Gastroesophageal sphincter (tissue), 4 donors: ENCODE measurements at regions not wholly inside any gene's neighbourhood (a gene's known extent, or its start where the extent isn't known, plus 50 kb on each side); places are given as distances from the start of the nearest gene placed in this dataset.

Source experiments
- ATAC-seq: fragments of 150-250 bp; one replicate; pipeline ENCODE4 v1.9.1; 2016; ENCODE audit warnings: mild to moderate bottlenecking, moderate library complexity
- H3K27ac ChIP-seq, 4 donors: fragments of 200-600 bp; sonication (generic) in 3 of 4; 1 replicate in 3 of 4; 2 replicates in 1 of 4; pipeline ENCODE4 v1.5.1; 2016 to 2019
- H3K27me3 ChIP-seq: fragments of 200-600 bp; sonication (generic); one replicate; pipeline ENCODE4 v1.5.1; 2019
- H3K36me3 ChIP-seq, 2 donors: fragments of 200-600 bp; sonication (generic); one replicate each; pipeline ENCODE4 v1.5.1; 2019; ENCODE audit warnings: control low read depth in 1 of 2
- H3K4me1 ChIP-seq, 3 donors: fragments of 200-600 bp; sonication (generic); 1 replicate in 2 of 3; 2 replicates in 1 of 3; pipeline ENCODE4 v1.5.1; 2016 to 2019; ENCODE audit warnings: control low read depth in 2 of 3
- H3K4me3 ChIP-seq, 2 donors: fragments of 200-600 bp; sonication (generic); one replicate each; pipeline ENCODE4 v1.5.1; 2019; ENCODE audit warnings: mild to moderate bottlenecking in 1 of 2, moderate library complexity in 1 of 2
- H3K9me3 ChIP-seq, 3 donors: fragments of 200-600 bp; sonication (generic); one replicate each; pipeline ENCODE4 v1.5.1; 2017 to 2019; ENCODE audit warnings: control low read depth in 2 of 3
- CTCF ChIP-seq, 4 experiments: fragments of 200-600 bp in 2 of 4; fragments of 450-650 bp in 2 of 4; sonication (generic) in 1 of 4; IDR thresholded peaks; one replicate each; pipeline ENCODE4 v1.5.1; 2017 to 2019; ENCODE audit warnings: antibody characterized with exemption in 4 of 4, mild to moderate bottlenecking in 2 of 4, moderate library complexity in 2 of 4
- EP300 ChIP-seq: sonication (generic); formaldehyde crosslinking; IDR thresholded peaks from one replicate; pipeline ENCODE4 v1.6.1; 2017; ENCODE audit warnings: antibody characterized with exemption, mild to moderate bottlenecking
- POLR2A ChIP-seq, 2 donors: fragments of 450-650 bp; IDR thresholded peaks; one replicate each; pipeline ENCODE4 v1.6.1; 2017; ENCODE audit warnings: antibody characterized with exemption in 2 of 2, mild to moderate bottlenecking in 2 of 2, moderate library complexity in 1 of 2
- POLR2AphosphoS5 ChIP-seq: sonication (generic); formaldehyde crosslinking; IDR thresholded peaks from one replicate; pipeline ENCODE4 v1.6.1; 2017; ENCODE audit warnings: antibody characterized with exemption
- WGBS, 2 donors: methylation state at CpG; one replicate each; pipeline ENCODE4 v1.1.5; 2018; ENCODE audit warnings: low coverage in 1 of 2; 5-methylcytosine and 5-hydroxymethylcytosine counted together

DNA sequence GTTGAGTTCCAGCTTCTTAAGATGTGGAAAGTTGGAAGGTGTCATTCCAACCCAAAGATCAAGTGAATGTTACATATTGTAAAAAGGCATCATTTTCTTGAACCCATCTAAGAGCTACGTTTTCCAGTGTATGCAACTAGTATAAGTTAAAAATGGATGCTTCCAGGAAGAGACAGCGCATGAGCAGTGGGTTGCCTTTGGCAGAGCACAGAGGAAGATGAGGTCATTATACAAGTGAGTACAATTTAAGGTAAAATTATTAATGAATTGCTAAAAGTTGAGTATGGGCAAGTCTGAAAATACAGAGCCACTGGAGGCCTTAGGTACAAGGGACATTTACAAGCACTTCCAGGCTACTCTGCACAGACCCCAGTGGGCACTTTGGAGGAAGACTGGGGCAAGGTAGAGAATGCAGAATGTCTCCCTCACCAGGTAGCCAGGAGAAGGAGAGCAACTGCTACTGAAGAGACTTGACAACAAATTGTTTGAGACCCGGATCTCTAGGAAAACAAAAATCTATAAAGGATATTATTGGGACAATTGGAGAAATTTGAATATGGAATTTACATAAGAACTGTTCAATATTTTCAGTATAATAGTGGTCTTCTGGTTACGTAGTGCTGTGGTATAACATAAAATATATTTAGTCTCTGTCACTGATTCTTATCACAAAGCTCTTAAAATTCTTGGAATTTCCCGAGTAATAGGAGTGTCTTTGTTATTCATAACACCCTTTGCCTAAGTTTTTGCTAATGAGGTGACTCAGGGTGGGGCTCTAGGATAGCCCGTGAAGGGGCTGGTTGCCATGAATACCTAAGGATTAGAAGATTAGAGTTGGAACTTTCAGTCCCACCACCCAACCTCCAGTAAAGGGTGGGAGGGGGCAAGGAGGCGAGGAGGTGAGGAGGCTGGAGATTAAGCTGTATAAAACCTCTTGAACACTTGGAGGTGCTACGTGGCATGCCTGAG is 129.9 kb upstream of the FER start:
- ATAC-seq, result no peak
- Histone ChIP-seq H3K36me3 (no peaks in the 10 kb centered on the region), H3K4me3 (no peak overlapping the region), H3K4me1 (no peaks in the 10 kb centered on the region), H3K9me3 (peaks cover 0 to 4% (median 0%) of the 10 kb centered on the region in 3 donors), H3K27me3 (no peaks in the 10 kb centered on the region), H3K27ac (no peak overlapping the region)
- 75 to 76% methylated on average over 7 to 8 of the region's 8 CpGs for WGBS, 2 donors
- no peak for TF ChIP-seq POLR2A (IDR thresholded peaks at IDR 0.05)
- TF ChIP-seq EP300, result no peak
- no peak for TF ChIP-seq POLR2AphosphoS5
- no peak for TF ChIP-seq CTCF (IDR thresholded peaks at IDR 0.05)

- H3K9me3 ChIP-seq, result peaks cover 0 to 11% (median 0%) of the 10 kb centered on the region in 3 donors
- no peak overlapping the region for H3K4me3 ChIP-seq
- ATAC-seq, result no peak
- 50 to 67% methylated on average over 2 of the region's 2 CpGs for WGBS, 2 donors
- no peaks in the 10 kb centered on the region for H3K4me1 ChIP-seq
- H3K27me3 ChIP-seq, result no peaks in the 10 kb centered on the region
- no peaks in the 10 kb centered on the region for H3K36me3 ChIP-seq
- TF ChIP-seq POLR2A (IDR thresholded peaks at IDR 0.05), result no peak
- TF ChIP-seq CTCF (IDR thresholded peaks at IDR 0.05), result no peak
- TF ChIP-seq EP300, result no peak
- no peak for TF ChIP-seq POLR2AphosphoS5
- no peak overlapping the region for H3K27ac ChIP-seq
Observed at GRCh38 chr5:108615216-108615615, 132.5 kb upstream of the FER start.

DNA sequence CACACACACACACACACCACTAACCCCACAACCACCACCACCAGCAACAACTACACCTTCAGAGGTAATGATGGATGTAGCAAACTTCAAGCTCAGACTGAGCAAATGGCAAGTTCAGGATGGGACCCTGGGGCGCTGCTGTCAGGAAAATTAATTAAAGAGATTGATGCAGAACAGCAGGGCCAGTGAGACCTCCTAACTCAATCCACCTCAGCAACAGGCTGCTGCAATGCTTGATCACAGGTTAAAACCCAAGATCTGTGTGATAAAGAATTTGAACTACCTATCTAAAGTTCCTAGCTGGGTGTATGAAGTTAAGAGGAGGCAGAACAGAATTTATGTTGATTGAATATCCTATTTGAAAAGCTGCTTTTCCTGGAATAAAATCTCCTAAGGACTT is 140.3 kb upstream of the FER start:
- Histone ChIP-seq H3K9me3 (peaks cover 0 to 3% (median 0%) of the 10 kb centered on the region in 3 donors), H3K4me3 (no peak overlapping the region), H3K4me1 (no peaks in the 10 kb centered on the region), H3K36me3 (no peaks in the 10 kb centered on the region), H3K27me3 (no peaks in the 10 kb centered on the region), H3K27ac (no peak overlapping the region)
- WGBS, 2 donors, result 40% methylated on average over 1 of the region's 1 CpG; no CpG with 5 or more reads in 1 of the 2 donors
- TF ChIP-seq CTCF (IDR thresholded peaks at IDR 0.05) (no peak), POLR2A (IDR thresholded peaks at IDR 0.05) (no peak), EP300 (no peak), POLR2AphosphoS5 (no peak)
- no peak for ATAC-seq

DNA sequence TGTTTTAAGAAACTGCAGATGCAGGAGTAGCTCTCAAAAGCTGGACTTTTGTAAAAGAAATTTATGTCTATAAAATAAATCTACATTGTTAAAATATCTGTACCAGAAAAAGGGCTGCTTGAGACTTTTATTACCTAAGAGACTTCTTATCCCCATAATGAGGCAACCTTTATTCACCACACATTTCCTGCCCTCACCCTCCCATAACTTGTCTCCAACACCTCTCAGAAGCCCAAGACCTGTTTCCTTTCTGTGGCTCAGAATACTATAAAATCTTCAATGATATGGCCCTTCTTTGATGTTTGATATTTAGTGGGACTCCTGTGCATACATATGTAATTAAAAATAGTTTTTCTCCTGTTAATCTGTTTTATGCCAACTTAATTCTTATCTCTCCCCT is 141.5 kb upstream of the FER start:
- no peaks in the 10 kb centered on the region for H3K4me1 ChIP-seq
- TF ChIP-seq EP300 (no peak), POLR2A (IDR thresholded peaks at IDR 0.05) (no peak), POLR2AphosphoS5 (no peak), CTCF (IDR thresholded peaks at IDR 0.05) (no peak)
- no peak overlapping the region for H3K27ac ChIP-seq
- H3K27me3 ChIP-seq, result no peaks in the 10 kb centered on the region
- no peaks in the 10 kb centered on the region for H3K9me3 ChIP-seq
- ATAC-seq, result no peak
- H3K36me3 ChIP-seq, result no peaks in the 10 kb centered on the region
- no peak overlapping the region for H3K4me3 ChIP-seq

- no peaks in the 10 kb centered on the region for H3K36me3 ChIP-seq
- H3K27ac ChIP-seq, result no peak overlapping the region
- H3K27me3 ChIP-seq, result no peaks in the 10 kb centered on the region
- ATAC-seq, result no peak
- TF ChIP-seq EP300 (no peak), CTCF (IDR thresholded peaks at IDR 0.05) (no peak), POLR2AphosphoS5 (no peak), POLR2A (IDR thresholded peaks at IDR 0.05) (no peak)
- H3K9me3 ChIP-seq, result no peaks in the 10 kb centered on the region
- 86 to 100% methylated on average over 1 of the region's 1 CpG for WGBS, 2 donors
- H3K4me1 ChIP-seq, result no peaks in the 10 kb centered on the region
- H3K4me3 ChIP-seq, result no peak overlapping the region
Observed at GRCh38 chr5:108602830-108603229, 144.9 kb upstream of the FER start.
